Hematopoietic multipotent progenitor cell treated with erythropoietin and hydrocortisone succinate and interleukin-3 and kit ligand, for 4 days (in vitro differentiated cells): ENCODE measurements at regions not wholly inside any gene's neighbourhood (a gene's known extent, or its start where the extent isn't known, plus 50 kb on each side); places are given as distances from the start of the nearest gene placed in this dataset.
A peak's percentile ranks its signal among the peaks of the same experiment; 100 is the strongest.
"Not testable (repeated sequence)": the region's sequence is repeated elsewhere in the genome, so short reads cannot be mapped to it uniquely, and the experiment has no call there.

Source experiments
- DNase-seq: peaks from one replicate; pipeline ENCODE4 v3.0.0-alpha.2; 2015

- DNase-seq: no peak
Observed at GRCh38 chrX:140053846-140054245, 88.5 kb upstream of the CXorf66 start.

GRCh38 chrX:140050906-140051305, 85.6 kb upstream of the CXorf66 start:
- peak; percentile 12 for DNase-seq

GRCh38 chrX:140040386-140040785, 75.1 kb upstream of the CXorf66 start:
- DNase-seq: peak; percentile 18

GRCh38 chrX:140038842-140039241, 73.5 kb upstream of the CXorf66 start:
- no peak for DNase-seq

GRCh38 chrX:140034916-140035315, 69.6 kb upstream of the CXorf66 start:
- DNase-seq: peak; percentile 15

GRCh38 chrX:140022482-140022881, 57.2 kb upstream of the CXorf66 start:
- DNase-seq: no peak

GRCh38 chrX:140019134-140019533, 53.8 kb upstream of the CXorf66 start:
- DNase-seq: not testable (repeated sequence)
